Trophoblast cell (in vitro differentiated cells and primary cell): ENCODE measurements at regions not wholly inside any gene's neighbourhood (a gene's known extent, or its start where the extent isn't known, plus 50 kb on each side); places are given as distances from the start of the nearest gene placed in this dataset.

Experiments used
- DNase-seq, 2 donors: peaks; one replicate each; pipeline ENCODE4 v3.0.0-alpha.2; 2016
- H2AFZ ChIP-seq: 2 replicates; pipeline ENCODE4 v1.6.1; 2013; ENCODE audit warnings: low read length, moderate library complexity, mild to moderate bottlenecking; ENCODE audit not compliant: insufficient read depth, poor library complexity
- H2AK5ac ChIP-seq: 2 replicates; pipeline ENCODE4 v1.6.1; 2013; ENCODE audit warnings: mild to moderate bottlenecking, low read length
- H2BK120ac ChIP-seq: 2 replicates; pipeline ENCODE4 v1.6.1; 2013; ENCODE audit warnings: low read length, mild to moderate bottlenecking, moderate library complexity; ENCODE audit not compliant: insufficient read depth, poor library complexity
- H2BK12ac ChIP-seq: 2 replicates; pipeline ENCODE4 v1.6.1; 2013; ENCODE audit warnings: mild to moderate bottlenecking, low read length, moderate library complexity
- H2BK5ac ChIP-seq: 2 replicates; pipeline ENCODE4 v1.6.1; 2013; ENCODE audit warnings: low read length, low read depth, moderate library complexity, mild to moderate bottlenecking; ENCODE audit not compliant: poor library complexity
- H3K14ac ChIP-seq: 2 replicates; pipeline ENCODE4 v1.6.1; 2013; ENCODE audit warnings: mild to moderate bottlenecking, low read length
- H3K18ac ChIP-seq: 2 replicates; pipeline ENCODE4 v1.6.1; 2013; ENCODE audit warnings: mild to moderate bottlenecking, low read length
- H3K23ac ChIP-seq: 2 replicates; pipeline ENCODE4 v1.6.1; 2013; ENCODE audit warnings: low read length
- H3K27ac ChIP-seq: 2 replicates; pipeline ENCODE4 v1.5.1; 2013; ENCODE audit warnings: low read depth, mild to moderate bottlenecking, inconsistent platforms, low read length, moderate library complexity
- H3K27me3 ChIP-seq: 2 replicates; pipeline ENCODE4 v1.6.1; 2013; ENCODE audit warnings: inconsistent platforms, mild to moderate bottlenecking, low read length, moderate library complexity; ENCODE audit not compliant: insufficient read depth
- H3K36me3 ChIP-seq, 2 experiments: 1 replicate in 1 of 2; 2 replicates in 1 of 2; pipeline ENCODE4 v1.6.1; 2013; ENCODE audit warnings: low read length in 2 of 2, mild to moderate bottlenecking in 2 of 2, moderate library complexity in 1 of 2; ENCODE audit not compliant: insufficient read depth in 2 of 2, control insufficient read depth in 1 of 2
- H3K4ac ChIP-seq: 2 replicates; pipeline ENCODE4 v1.6.1; 2013; ENCODE audit warnings: low read depth, mild to moderate bottlenecking, low read length, moderate library complexity
- H3K4me1 ChIP-seq, 2 experiments: 1 replicate in 1 of 2; 2 replicates in 1 of 2; pipeline ENCODE4 v1.6.1; 2013; ENCODE audit warnings: low read length in 2 of 2, mild to moderate bottlenecking in 2 of 2, moderate library complexity in 1 of 2; ENCODE audit not compliant: insufficient read depth in 2 of 2, control insufficient read depth in 1 of 2
- H3K4me2 ChIP-seq: 2 replicates; pipeline ENCODE4 v1.6.1; 2013; ENCODE audit warnings: inconsistent platforms, mild to moderate bottlenecking, low read length, moderate library complexity
- H3K4me3 ChIP-seq: 2 replicates; pipeline ENCODE4 v1.5.1; 2013; ENCODE audit warnings: mild to moderate bottlenecking, low read depth, low read length, inconsistent platforms
- H3K79me1 ChIP-seq: one replicate; pipeline ENCODE4 v1.6.1; 2013; ENCODE audit warnings: low read length
- H3K79me2 ChIP-seq: 2 replicates; pipeline ENCODE4 v1.6.1; 2013; ENCODE audit warnings: low read length, mild to moderate bottlenecking; ENCODE audit not compliant: control insufficient read depth, insufficient read depth, poor library complexity
- H3K9ac ChIP-seq: 2 replicates; pipeline ENCODE4 v1.6.1; 2013; ENCODE audit warnings: mild to moderate bottlenecking, low read length
- H3K9me3 ChIP-seq: 2 replicates; pipeline ENCODE4 v1.6.1; 2013; ENCODE audit warnings: low read depth, mild to moderate bottlenecking, control low read depth, inconsistent platforms, low read length; ENCODE audit not compliant: insufficient read depth
- H4K12ac ChIP-seq: 2 replicates; pipeline ENCODE4 v1.6.1; 2013; ENCODE audit warnings: low read depth, mild to moderate bottlenecking, low read length, moderate library complexity
- H4K8ac ChIP-seq: 2 replicates; pipeline ENCODE4 v1.6.1; 2013; ENCODE audit warnings: low read depth, mild to moderate bottlenecking, low read length, moderate library complexity
- H4K91ac ChIP-seq: one replicate; pipeline ENCODE4 v1.6.1; 2013; ENCODE audit warnings: low read depth, mild to moderate bottlenecking, low read length, moderate library complexity
- WGBS: extraction: QIAGEN DNeasy Blood & Tissue Kit; methylation state at CpG from one replicate; pipeline ENCODE4 v1.1.7; 2013; ENCODE audit warnings: missing lambda C conversion rate; ENCODE audit not compliant: insufficient read length, insufficient coverage; ENCODE audit errors: extremely low coverage; 5-methylcytosine and 5-hydroxymethylcytosine counted together

- Histone ChIP-seq H3K79me2 (no peaks in the 10 kb centered on the region), H3K36me3 (no peaks in the 10 kb centered on the region), H3K14ac (no peak overlapping the region), H3K4me2 (no peak overlapping the region), H2BK5ac (no peak overlapping the region), H3K4me3 (no peak overlapping the region), H2BK12ac (no peak overlapping the region), H3K27ac (no peak overlapping the region), H3K4me1 (no peaks in the 10 kb centered on the region), H2AK5ac (no peak overlapping the region), H3K79me1 (no peaks in the 10 kb centered on the region), H2BK120ac (no peak overlapping the region), H4K91ac (no peak overlapping the region), H2AFZ (no peak overlapping the region), H4K8ac (no peak overlapping the region), H3K18ac (no peak overlapping the region), H3K9me3 (no peaks in the 10 kb centered on the region), H4K12ac (no peak overlapping the region), H3K23ac (no peak overlapping the region), H3K27me3 (no peaks in the 10 kb centered on the region), H3K4ac (no peak overlapping the region), H3K9ac (no peak overlapping the region)
- no CpG with 5 or more reads among the region's 10 CpGs for WGBS
- no peak for DNase-seq
Measured at GRCh38 chr1:165047994-165048393, 308.5 kb downstream of the LMX1A start.

GRCh38 chr1:165045902-165046301 is 310.6 kb downstream of the LMX1A start:
- no peaks in the 10 kb centered on the region for H3K27me3 ChIP-seq
- no peaks in the 10 kb centered on the region for H3K79me1 ChIP-seq
- H3K9ac ChIP-seq, result no peak overlapping the region
- no peak overlapping the region for H4K12ac ChIP-seq
- no peak overlapping the region for H4K8ac ChIP-seq
- no peaks in the 10 kb centered on the region for H3K36me3 ChIP-seq
- H2BK5ac ChIP-seq, result no peak overlapping the region
- no peak overlapping the region for H2AK5ac ChIP-seq
- H3K18ac ChIP-seq, result no peak overlapping the region
- H4K91ac ChIP-seq, result no peak overlapping the region
- H3K79me2 ChIP-seq, result no peaks in the 10 kb centered on the region
- no peak for DNase-seq
- no peak overlapping the region for H3K27ac ChIP-seq
- H3K4ac ChIP-seq, result no peak overlapping the region
- no peak overlapping the region for H3K14ac ChIP-seq
- no peak overlapping the region for H3K23ac ChIP-seq
- H3K4me1 ChIP-seq, result no peaks in the 10 kb centered on the region
- H2BK12ac ChIP-seq, result no peak overlapping the region
- no peak overlapping the region for H3K4me3 ChIP-seq
- H2AFZ ChIP-seq, result no peak overlapping the region
- no CpG with 5 or more reads among the region's 4 CpGs for WGBS
- H3K4me2 ChIP-seq, result no peak overlapping the region
- no peak overlapping the region for H2BK120ac ChIP-seq
- no peaks in the 10 kb centered on the region for H3K9me3 ChIP-seq

GRCh38 chr1:165040641-165041040 is 315.9 kb downstream of the LMX1A start:
- Histone ChIP-seq H3K14ac (no peak overlapping the region), H4K91ac (no peak overlapping the region), H3K79me2 (no peaks in the 10 kb centered on the region), H3K4ac (no peak overlapping the region), H3K23ac (no peak overlapping the region), H3K36me3 (no peaks in the 10 kb centered on the region), H3K4me2 (no peak overlapping the region), H3K18ac (no peak overlapping the region), H2BK12ac (no peak overlapping the region), H3K27ac (no peak overlapping the region), H2BK120ac (no peak overlapping the region), H2BK5ac (no peak overlapping the region), H3K27me3 (no peaks in the 10 kb centered on the region), H3K9ac (no peak overlapping the region), H2AK5ac (no peak overlapping the region), H4K8ac (no peak overlapping the region), H2AFZ (no peak overlapping the region), H3K9me3 (no peaks in the 10 kb centered on the region), H3K4me1 (no peaks in the 10 kb centered on the region), H3K4me3 (no peak overlapping the region), H4K12ac (no peak overlapping the region), H3K79me1 (no peaks in the 10 kb centered on the region)
- no peak for DNase-seq
- no CpG with 5 or more reads among the region's 1 CpG for WGBS

GRCh38 chr1:165039996-165040395 is 316.5 kb downstream of the LMX1A start:
- no peak overlapping the region for H2AFZ ChIP-seq
- H3K36me3 ChIP-seq, result no peaks in the 10 kb centered on the region
- no peak overlapping the region for H3K18ac ChIP-seq
- H3K4me2 ChIP-seq, result no peak overlapping the region
- no peak overlapping the region for H2BK5ac ChIP-seq
- no peaks in the 10 kb centered on the region for H3K9me3 ChIP-seq
- no peak overlapping the region for H3K4ac ChIP-seq
- no peak overlapping the region for H3K27ac ChIP-seq
- H3K79me1 ChIP-seq, result no peaks in the 10 kb centered on the region
- H2BK120ac ChIP-seq, result no peak overlapping the region
- no CpG with 5 or more reads among the region's 3 CpGs for WGBS
- no peak overlapping the region for H4K12ac ChIP-seq
- H3K27me3 ChIP-seq, result no peaks in the 10 kb centered on the region
- H3K23ac ChIP-seq, result no peak overlapping the region
- no peaks in the 10 kb centered on the region for H3K79me2 ChIP-seq
- H3K9ac ChIP-seq, result no peak overlapping the region
- no peak overlapping the region for H2BK12ac ChIP-seq
- H3K14ac ChIP-seq, result no peak overlapping the region
- H4K91ac ChIP-seq, result no peak overlapping the region
- no peak overlapping the region for H2AK5ac ChIP-seq
- H3K4me1 ChIP-seq, result no peaks in the 10 kb centered on the region
- DNase-seq, result no peak
- H4K8ac ChIP-seq, result no peak overlapping the region
- no peak overlapping the region for H3K4me3 ChIP-seq
